ENCODE measurements at regions not wholly inside any gene's neighbourhood (a gene's known extent, or its start where the extent isn't known, plus 50 kb on each side); places are given as distances from the start of the nearest gene placed in this dataset.

DNA sequence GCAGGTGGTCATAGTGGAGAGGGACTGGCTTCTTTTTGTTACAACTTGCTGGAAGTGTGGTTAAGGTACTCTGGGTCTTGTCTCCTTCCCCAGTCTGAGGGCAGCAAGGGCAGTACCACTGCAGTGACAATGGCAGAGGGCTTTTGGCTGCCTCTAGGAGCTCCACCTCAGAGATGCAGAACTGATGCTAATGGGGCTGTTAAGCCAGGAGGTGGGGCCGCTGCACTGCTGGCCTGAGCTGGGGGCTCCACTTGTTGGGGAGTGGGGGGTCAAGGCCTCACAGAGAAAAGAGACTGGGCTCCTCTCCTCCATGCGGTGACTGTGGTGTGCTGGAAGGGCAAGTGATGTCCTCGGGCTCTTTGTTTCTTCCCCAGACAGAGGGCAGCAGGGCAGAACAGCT, 135.7 kb downstream of the DSEL start:
- DNase-seq = no peak

GRCh38 chr18:67379981-67380380, 136.5 kb downstream of the DSEL start:
- DNase-seq = no peak

GRCh38 chr18:67376372-67376771, 140.1 kb downstream of the DSEL start:
- DNase-seq = no peak

GRCh38 chr18:67373636-67374035, 142.9 kb downstream of the DSEL start:
- no peak for DNase-seq

- no peak for DNase-seq
Observed at GRCh38 chr18:67367540-67367939, 149.0 kb downstream of the DSEL start.

GRCh38 chr18:67363694-67364093, 152.8 kb downstream of the DSEL start:
- no peak for DNase-seq

DNA sequence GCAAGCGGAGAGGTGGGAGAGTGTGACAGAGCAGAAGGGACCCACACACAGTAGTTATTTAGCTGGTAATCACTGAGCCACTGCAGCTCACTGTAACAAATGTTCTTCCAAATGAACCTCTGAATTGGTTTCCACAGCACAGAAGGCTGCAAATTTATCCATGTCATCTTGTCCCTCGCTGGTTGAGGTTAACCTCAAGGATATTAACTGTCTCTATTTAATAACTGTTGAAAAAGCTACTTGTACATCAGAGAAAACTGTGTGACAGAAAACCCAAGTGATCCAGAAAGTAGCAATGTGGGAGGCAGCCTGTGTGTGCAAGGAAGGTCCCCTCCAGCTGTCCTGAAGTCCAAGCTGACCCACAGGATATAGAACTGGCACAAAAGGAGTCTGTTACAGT, 153.6 kb downstream of the DSEL start:
- DNase-seq = no peak

- DNase-seq = no peak
Observed at GRCh38 chr18:67359873-67360838, 156.4 kb downstream of the DSEL start.

DNA sequence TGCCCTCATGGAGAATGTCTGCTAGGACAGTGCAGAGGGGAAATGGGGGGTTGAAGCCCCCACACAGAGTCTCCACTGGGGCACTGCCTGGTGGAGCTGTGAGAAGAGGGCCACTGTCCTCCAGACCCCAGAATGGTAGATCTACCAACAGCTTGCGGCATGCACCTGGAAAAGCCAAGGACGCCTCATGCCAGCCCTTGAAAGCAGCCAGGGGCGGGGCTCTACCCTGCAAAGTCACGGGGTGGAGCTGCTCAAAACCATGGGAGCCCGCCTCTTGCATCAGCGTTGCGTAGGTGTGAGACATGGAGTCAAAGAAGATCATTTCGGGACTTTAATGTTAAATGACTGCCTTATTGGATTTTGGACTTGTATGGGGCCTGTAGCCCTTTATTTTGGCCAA, 157.6 kb downstream of the DSEL start:
- DNase-seq = no peak

DNA sequence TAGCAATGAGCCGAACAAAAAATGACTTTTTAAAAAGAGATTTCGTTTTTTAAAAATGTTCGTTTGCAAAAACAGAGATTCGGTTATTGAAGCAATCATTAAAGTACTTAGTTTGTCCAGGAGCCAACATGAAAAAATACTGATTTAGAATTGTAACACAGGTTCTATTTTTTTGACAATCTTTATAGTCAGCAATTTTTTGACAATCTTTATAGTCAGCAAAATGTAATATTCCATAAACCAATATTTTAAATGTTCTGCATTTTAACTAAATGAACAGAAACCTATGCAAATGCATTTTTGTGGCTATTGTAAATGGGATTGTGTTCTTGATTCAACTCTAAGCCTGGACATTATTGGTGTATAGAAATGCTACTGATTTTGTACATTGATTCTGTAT, 161.8 kb downstream of the DSEL start:
- no peak for DNase-seq

GRCh38 chr18:67354091-67354490, 162.4 kb downstream of the DSEL start:
- DNase-seq = no peak

DNA sequence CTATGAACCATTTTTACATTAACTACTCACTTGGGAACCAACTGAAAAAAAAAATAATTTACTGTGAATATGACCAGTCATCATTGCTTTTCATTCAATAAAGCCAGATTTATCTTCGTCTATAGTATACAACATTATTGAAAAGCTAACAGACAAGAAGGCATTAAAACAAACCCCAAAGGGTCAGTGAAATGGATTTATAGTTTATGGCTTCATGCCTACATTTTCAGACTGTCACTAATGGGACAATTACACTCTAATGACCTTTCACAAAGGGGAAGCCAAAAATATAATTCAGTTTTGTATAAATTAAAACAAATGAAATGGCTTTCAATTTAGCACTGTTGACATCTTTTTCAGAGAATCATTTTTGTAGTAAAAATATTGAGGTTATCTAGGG, 169.1 kb downstream of the DSEL start:
- DNase-seq = no peak

GRCh38 chr18:67342159-67342558, 174.4 kb downstream of the DSEL start:
- DNase-seq = no peak

DNA sequence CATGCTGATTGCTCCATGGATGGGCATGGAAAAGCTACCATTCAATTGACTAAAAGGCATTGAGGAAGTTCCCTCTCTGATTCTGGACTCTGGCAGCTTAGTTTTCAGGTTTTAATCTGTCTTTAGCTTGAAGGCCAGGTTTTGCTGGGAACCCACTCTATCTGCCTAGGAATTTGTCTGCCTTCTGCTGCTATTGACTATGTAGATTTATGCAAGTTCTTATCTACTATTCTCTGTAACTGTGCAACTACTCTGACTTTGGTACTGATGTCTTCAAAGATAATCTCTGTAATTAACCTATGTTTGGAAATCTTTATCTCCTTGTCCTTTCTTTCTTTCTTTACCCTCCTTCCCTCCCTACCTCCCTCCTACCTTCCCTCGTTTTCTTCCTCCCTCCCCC, 178.8 kb downstream of the DSEL start:
- no peak for DNase-seq

- DNase-seq = no peak
Observed at GRCh38 chr18:67331857-67332256, 184.7 kb downstream of the DSEL start.

DNA sequence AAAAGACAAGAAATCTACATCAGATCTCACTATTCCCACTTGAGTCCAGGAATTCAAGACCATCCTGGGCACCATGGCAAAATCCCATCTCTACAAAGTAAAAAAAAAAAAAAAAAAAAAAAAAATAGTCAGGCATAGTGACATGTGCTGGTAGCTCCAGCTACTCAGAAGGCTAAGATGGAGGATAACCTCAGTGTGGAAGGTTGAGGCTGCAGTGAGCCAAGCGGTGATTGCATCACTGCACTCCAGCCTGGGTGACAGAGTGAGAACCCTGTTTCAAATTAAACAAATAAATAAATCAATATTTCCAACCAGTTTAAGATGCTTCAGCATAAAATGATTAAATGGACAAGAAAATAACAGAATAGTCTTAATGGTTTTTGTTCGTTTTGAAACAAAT, 197.4 kb downstream of the DSEL start:
- DNase-seq = no peak

GRCh38 chr18:67318651-67319050, 197.9 kb downstream of the DSEL start:
- no peak for DNase-seq

DNA sequence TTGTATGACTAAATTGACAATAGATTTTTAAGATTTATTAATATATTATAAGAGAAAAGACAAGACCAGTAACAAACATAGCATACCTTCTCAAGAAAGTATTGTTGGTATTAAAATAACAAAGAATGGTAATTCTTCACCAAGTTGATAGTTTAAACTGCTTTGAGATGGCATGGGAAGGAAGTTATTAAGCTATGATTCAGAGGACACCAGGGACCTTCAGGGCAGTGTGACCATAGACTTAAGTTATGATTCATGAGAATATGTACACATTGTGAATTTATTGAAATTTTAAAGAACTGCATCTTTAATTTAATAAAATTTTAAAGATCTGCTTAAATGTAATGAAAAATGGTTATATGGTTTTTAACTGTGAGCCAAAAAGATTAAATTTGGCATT, 205.7 kb downstream of the DSEL start:
- DNase-seq = no peak

- DNase-seq = no peak
Observed at GRCh38 chr18:67308819-67309218, 207.7 kb downstream of the DSEL start.

- no peak for DNase-seq
Observed at GRCh38 chr18:67305466-67305865, 211.1 kb downstream of the DSEL start.

- DNase-seq = no peak
Observed at GRCh38 chr18:67302043-67302442, 214.5 kb downstream of the DSEL start.

- no peak for DNase-seq
Observed at GRCh38 chr18:67301592-67301991, 214.9 kb downstream of the DSEL start.

GRCh38 chr18:67300498-67300897, 216.0 kb downstream of the DSEL start:
- DNase-seq = peak; percentile 1

GRCh38 chr18:67292814-67293213, 223.7 kb downstream of the DSEL start:
- DNase-seq = no peak
